Fibroblast of the conjunctiva (primary cell): ENCODE measurements at regions not wholly inside any gene's neighbourhood (a gene's known extent, or its start where the extent isn't known, plus 50 kb on each side); places are given as distances from the start of the nearest gene placed in this dataset.

Experiments used
- DNase-seq: peaks from one replicate; pipeline ENCODE4 v3.0.0-alpha.2; 2010; ENCODE audit warnings: low read depth

DNA sequence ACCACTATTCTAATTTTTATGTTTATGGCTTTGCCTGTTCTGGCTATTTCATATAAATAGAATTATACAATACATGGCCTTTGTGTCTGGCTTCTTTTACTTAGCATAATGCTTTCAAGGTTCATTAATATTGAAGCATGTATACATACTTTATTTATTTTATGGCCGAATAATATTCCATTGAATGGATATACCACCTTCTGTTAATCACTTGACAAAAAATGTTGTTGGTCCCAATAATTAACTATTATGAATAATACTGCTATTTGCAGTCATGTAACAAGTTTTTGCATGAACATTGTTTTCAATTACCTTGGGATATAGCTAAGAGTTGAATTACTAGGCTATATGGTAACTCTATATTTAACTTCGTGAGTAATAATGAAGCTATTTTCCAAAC is 767.5 kb downstream of the INHBA start:
- DNase-seq, result no peak

DNA sequence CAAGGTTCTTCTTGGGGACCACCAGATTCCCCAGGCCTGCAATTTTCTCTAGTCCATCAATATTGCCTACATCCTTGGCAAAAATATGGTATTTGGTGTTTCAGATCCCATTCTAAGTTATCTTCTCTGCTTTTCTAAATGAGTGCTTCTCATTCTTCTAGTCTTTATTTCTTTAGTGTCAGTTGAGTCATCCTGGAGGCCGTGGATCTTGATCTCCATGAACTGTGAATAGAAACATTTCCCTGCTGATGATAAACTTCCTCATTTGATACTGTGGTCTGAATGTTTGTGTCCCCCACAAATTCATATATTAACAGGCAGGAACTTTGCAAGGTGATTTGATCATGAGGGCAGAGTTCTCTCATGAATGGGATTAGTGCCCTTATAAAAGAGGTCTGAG is 779.3 kb downstream of the INHBA start:
- DNase-seq, result no peak

DNA sequence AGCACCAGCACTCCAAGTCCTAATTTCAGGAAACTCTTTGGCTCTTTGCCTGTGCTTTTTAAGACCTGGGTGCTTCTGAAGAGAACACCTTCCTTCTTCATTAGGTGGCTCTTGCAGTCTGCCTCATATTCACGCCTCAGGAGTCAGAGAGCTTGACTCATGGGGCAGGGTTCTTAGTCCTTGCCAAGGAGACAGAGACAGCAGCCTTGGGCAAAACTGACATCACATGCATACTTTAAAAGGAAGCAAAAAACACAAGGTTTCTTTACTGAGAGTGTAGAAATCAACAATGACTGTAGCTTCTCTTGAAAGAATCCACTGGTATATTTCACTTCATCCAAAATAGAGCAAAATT is 780.6 kb downstream of the INHBA start:
- DNase-seq, result peak; percentile 26

DNA sequence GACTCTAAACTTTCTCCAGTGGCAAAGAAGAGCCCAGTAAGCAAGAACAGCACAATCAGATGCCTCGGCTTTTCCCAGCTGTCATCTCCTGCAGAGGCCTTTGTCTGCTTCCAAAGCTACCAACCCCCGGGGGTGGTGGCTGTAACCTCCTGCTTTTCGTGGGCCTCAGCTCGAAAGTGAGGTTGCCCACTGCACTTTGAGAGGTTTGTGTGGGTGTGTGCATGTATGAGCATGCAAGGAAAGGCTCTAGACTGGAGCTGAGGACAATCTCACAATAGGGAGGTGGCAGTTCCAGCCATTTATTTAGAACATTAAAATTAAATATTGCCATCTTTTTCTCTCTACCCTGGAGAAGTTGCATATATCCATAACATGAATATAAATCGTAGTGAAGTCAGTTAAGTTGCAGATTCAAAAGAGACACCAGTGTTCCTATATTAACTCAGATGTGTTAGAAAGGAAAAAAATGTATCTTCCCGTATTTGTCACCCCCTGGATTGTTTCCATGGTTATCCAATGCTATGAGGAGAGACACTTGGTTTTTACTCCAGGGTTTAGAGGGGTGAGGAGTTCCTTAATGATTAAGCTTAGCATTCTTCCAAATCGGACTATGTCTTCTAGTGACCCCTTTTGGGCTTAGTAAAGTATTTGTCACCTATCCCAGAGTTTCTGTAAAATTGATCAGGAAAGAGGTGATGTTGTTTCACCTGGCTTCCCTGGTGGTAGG is 781.1 kb downstream of the INHBA start:
- DNase-seq, result no peak

DNA sequence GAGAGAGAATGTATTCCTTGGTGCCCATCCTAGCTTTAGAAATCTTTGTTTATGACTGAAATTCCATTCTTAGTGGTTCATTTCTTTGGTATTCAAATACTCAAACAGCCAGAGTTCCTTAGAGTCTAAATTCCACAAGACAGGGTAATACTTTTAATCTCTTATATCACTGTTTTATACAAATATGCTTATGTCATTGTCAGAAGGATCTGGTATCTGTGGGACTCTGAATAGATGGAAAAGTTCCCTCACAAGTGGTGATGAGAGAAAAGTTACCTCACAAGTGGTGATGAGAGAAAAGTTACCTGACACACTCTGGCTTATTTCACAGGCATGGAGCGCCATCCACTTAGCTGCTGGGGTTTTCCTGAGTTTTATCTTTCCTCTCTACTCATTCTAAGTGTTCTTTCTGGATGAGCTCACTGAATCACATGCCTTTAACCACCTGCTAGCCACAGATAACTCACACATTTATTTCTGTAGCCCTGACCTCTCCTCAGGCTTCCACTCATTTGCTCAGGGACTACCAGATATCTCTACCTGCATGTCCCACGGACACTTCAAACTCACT is 784.0 kb downstream of the SUGCT start:
- peak; percentile 12 for DNase-seq

DNA sequence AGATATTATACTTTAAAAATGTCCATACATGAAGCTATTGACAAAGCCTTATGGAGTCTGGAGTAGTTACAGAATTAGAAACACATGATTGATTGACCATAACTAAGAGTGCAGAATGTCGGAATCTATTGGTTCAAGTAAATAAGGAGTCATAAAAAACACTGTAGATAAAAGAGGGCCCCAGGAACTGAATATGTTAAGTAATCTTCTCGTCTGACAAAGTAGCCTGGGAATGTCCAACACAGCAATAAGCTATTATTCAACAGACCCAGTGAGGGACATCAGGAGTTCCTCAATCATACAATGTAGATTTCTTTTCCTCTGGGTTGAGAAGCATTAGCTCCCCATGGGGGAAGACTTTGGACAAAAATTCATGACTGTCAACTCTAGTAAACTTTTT is 782.0 kb downstream of the SUGCT start:
- no peak for DNase-seq

DNA sequence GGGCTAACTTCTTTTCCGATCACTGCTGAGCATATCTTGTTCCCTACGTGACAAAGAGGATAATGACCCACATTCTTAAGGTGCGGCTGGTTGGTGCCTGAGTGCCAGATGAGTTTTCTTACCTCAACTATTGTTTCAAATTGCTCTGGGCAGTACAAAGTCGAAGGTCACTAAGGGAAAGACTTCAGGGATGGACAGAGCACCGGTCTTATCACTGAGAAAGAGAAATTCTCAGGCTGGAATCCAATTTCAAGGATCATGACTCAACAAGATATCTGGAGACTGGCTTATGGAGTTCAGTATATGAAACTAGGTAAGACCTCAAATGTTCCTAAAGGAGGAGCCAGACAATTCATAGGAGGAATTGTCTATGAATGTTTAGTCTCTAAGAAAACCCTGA is 780.3 kb downstream of the SUGCT start:
- DNase-seq, result no peak
